ENCODE measurements at regions not wholly inside any gene's neighbourhood (a gene's known extent, or its start where the extent isn't known, plus 50 kb on each side); places are given as distances from the start of the nearest gene placed in this dataset.

GRCh38 chr6:11854408-11855165, 76.0 kb upstream of the ADTRP start:
- TF ChIP-seq CTCF (conservative IDR thresholded peaks at IDR 0.05; ENCODE audit: low read depth, low read length) (no peak), EZH2 (IDR thresholded peaks at IDR 0.05; ENCODE audit: borderline replicate concordance, low read depth, low read length, poor library complexity, severe bottlenecking) (no peak)
